Esophagus squamous epithelium (tissue), 5 donors: ENCODE measurements at regions not wholly inside any gene's neighbourhood (a gene's known extent, or its start where the extent isn't known, plus 50 kb on each side); places are given as distances from the start of the nearest gene placed in this dataset.

Experiments used
- DNase-seq: peaks from one replicate; lab custom pipeline; 2025; lab: John Stamatoyannopoulos, UW
- H3K27ac ChIP-seq, 4 donors: fragments of 200-600 bp; sonication (generic); one replicate each; pipeline ENCODE4 v1.5.1; 2016 to 2019; ENCODE audit warnings: mild to moderate bottlenecking in 1 of 4
- H3K27me3 ChIP-seq, 4 donors: fragments of 200-600 bp; sonication (generic); 1 replicate in 3 of 4; 2 replicates in 1 of 4; pipeline versions ENCODE4 v1.5.1 to v1.6.0; 2017 to 2021; ENCODE audit warnings: antibody characterized with exemption in 1 of 4
- H3K36me3 ChIP-seq, 3 donors: fragments of 200-600 bp; sonication (generic); one replicate each; pipeline ENCODE4 v1.5.1; 2016 to 2019
- H3K4me1 ChIP-seq, 3 donors: fragments of 200-600 bp; sonication (generic); one replicate each; pipeline ENCODE4 v1.5.1; 2017 to 2019
- H3K4me3 ChIP-seq, 4 donors: fragments of 200-600 bp; sonication (generic); 1 replicate in 3 of 4; 2 replicates in 1 of 4; pipeline ENCODE4 v1.5.1; 2016 to 2019; ENCODE audit warnings: mild to moderate bottlenecking in 2 of 4, moderate library complexity in 1 of 4
- H3K9me3 ChIP-seq, 3 donors: fragments of 200-600 bp; sonication (generic); one replicate each; pipeline ENCODE4 v1.5.1; 2016 to 2019
- POLR2A ChIP-seq, 4 donors: fragments of 450-650 bp; IDR thresholded peaks; one replicate each; pipeline ENCODE4 v1.6.1; 2017; ENCODE audit warnings: antibody characterized with exemption in 4 of 4, mild to moderate bottlenecking in 4 of 4, moderate library complexity in 3 of 4
- WGBS, 2 donors: methylation state at CpG; one replicate each; pipeline ENCODE4 v1.1.5; 2018; 5-methylcytosine and 5-hydroxymethylcytosine counted together
- intact Hi-C: fragments of 100-400 bp; cut with DNase I; formaldehyde crosslinking; loops from one replicate; pipeline ENCODE4 v1.15.0; 2022
- TF ChIP-seq, protein P1 (sequence below), 6 experiments: fragments of 450-650 bp in 4 of 6; fragments of 200-600 bp in 2 of 6; sonication (generic) in 2 of 6; IDR thresholded peaks; one replicate each; pipeline ENCODE4 v1.5.1; 2016 to 2019; ENCODE audit warnings: antibody characterized with exemption in 6 of 6, mild to moderate bottlenecking in 4 of 6, moderate library complexity in 4 of 6
- donor health status: DM: yes; HTN: yes; CAD: no.

- no peak overlapping the region for H3K4me3 ChIP-seq
- DNase-seq: no peak
- peaks cover 0 to 55% (median 0%) of the 10 kb centered on the region in 4 donors for H3K27me3 ChIP-seq
- no peaks in the 10 kb centered on the region for H3K9me3 ChIP-seq
- no peaks in the 10 kb centered on the region for H3K4me1 ChIP-seq
- H3K36me3 ChIP-seq: no peaks in the 10 kb centered on the region
- TF ChIP-seq, protein P1, sequence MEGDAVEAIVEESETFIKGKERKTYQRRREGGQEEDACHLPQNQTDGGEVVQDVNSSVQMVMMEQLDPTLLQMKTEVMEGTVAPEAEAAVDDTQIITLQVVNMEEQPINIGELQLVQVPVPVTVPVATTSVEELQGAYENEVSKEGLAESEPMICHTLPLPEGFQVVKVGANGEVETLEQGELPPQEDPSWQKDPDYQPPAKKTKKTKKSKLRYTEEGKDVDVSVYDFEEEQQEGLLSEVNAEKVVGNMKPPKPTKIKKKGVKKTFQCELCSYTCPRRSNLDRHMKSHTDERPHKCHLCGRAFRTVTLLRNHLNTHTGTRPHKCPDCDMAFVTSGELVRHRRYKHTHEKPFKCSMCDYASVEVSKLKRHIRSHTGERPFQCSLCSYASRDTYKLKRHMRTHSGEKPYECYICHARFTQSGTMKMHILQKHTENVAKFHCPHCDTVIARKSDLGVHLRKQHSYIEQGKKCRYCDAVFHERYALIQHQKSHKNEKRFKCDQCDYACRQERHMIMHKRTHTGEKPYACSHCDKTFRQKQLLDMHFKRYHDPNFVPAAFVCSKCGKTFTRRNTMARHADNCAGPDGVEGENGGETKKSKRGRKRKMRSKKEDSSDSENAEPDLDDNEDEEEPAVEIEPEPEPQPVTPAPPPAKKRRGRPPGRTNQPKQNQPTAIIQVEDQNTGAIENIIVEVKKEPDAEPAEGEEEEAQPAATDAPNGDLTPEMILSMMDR (IDR thresholded peaks at IDR 0.05): no peak
- no peak for TF ChIP-seq POLR2A (IDR thresholded peaks at IDR 0.05)
- 27 to 33% methylated on average over 6 to 8 of the region's 12 CpGs for WGBS, 2 donors
- H3K27ac ChIP-seq: no peak overlapping the region
- intact Hi-C loops: no loop called here
These were observed 209.2 kb upstream of the GRIK3 start for GRCh38 chr1:37243368-37244082.

GRCh38 chr1:37244083-37244480 lies 209.8 kb upstream of the GRIK3 start:
- WGBS, 2 donors: 65 to 80% methylated on average over 1 to 4 of the region's 6 CpGs
- Histone ChIP-seq H3K36me3 (no peaks in the 10 kb centered on the region), H3K27ac (no peak overlapping the region), H3K27me3 (peaks cover 0 to 53% (median 0%) of the 10 kb centered on the region in 4 donors), H3K4me3 (no peak overlapping the region), H3K9me3 (no peaks in the 10 kb centered on the region), H3K4me1 (no peaks in the 10 kb centered on the region)
- intact Hi-C loops: no loop called here
- DNase-seq: no peak
- TF ChIP-seq, protein P1 (IDR thresholded peaks at IDR 0.05): no peak

DNA sequence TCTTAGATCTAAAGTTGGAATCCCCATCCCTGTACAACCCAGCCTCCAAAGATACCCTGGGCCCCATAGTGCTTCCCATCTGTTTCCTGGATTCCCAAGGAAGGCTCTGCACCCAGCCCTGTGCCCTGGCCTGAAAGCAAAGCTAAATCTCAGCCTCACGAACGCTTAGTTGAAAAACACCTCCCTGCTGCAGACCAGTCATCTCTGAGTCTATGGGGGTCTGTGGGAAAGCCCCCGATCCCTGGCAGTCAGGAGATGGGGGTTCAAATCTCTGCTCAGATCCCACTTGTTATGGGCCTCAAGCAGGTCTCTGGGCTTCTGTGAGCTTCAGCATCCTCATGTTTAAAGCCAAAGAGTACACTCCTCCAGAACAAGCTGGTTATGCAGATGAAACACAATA lies 210.5 kb upstream of the GRIK3 start:
- no peak for DNase-seq
- peaks cover 0 to 52% (median 0%) of the 10 kb centered on the region in 4 donors for H3K27me3 ChIP-seq
- no peak overlapping the region for H3K4me3 ChIP-seq
- TF ChIP-seq POLR2A (IDR thresholded peaks at IDR 0.05): no peak
- TF ChIP-seq, protein P1 (IDR thresholded peaks at IDR 0.05): no peak
- no peaks in the 10 kb centered on the region for H3K4me1 ChIP-seq
- no peaks in the 10 kb centered on the region for H3K36me3 ChIP-seq
- no CpG with 5 or more reads among the region's 3 CpGs for WGBS, 2 donors
- H3K27ac ChIP-seq: no peak overlapping the region
- intact Hi-C loops: no loop called here
- no peaks in the 10 kb centered on the region for H3K9me3 ChIP-seq

GRCh38 chr1:37246631-37247030 lies 212.3 kb upstream of the GRIK3 start:
- intact Hi-C loops: no loop called here
- WGBS, 2 donors: 17 to 49% methylated on average over 3 to 6 of the region's 6 CpGs
- Histone ChIP-seq H3K27me3 (peaks cover 0 to 35% (median 0%) of the 10 kb centered on the region in 4 donors), H3K4me3 (no peak overlapping the region), H3K27ac (no peak overlapping the region), H3K9me3 (no peaks in the 10 kb centered on the region), H3K4me1 (no peaks in the 10 kb centered on the region), H3K36me3 (no peaks in the 10 kb centered on the region)
- no peak for DNase-seq
- TF ChIP-seq POLR2A (IDR thresholded peaks at IDR 0.05): no peak
- TF ChIP-seq, protein P1 (IDR thresholded peaks at IDR 0.05): no peak

DNA sequence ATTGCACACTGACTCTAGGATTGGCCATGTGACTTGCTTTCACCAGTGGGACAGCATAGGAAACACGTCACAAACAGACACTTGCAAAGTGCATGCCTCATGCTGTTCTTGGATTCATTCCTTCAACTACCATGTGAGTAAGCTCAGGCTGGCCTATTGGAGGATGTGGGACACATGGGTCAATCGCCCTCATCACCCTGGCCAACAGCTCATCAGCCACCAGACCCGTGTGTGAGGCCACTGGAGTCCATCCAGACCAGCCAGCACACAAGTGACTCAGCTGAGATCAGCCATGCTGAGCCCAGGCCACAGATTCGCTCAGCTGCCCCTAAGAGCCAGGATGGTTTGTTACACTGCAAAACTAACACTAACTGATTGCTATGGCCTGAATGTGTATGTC lies 216.1 kb upstream of the GRIK3 start:
- Histone ChIP-seq H3K36me3 (no peaks in the 10 kb centered on the region), H3K9me3 (no peaks in the 10 kb centered on the region), H3K27me3 (peaks cover 0 to 45% (median 3%) of the 10 kb centered on the region in 4 donors), H3K4me1 (no peaks in the 10 kb centered on the region), H3K27ac (no peak overlapping the region), H3K4me3 (no peak overlapping the region)
- WGBS, 2 donors: 50 to 60% methylated on average over 2 of the region's 4 CpGs
- intact Hi-C loops: no loop called here
- TF ChIP-seq, protein P1 (IDR thresholded peaks at IDR 0.05): no peak
- no peak for TF ChIP-seq POLR2A (IDR thresholded peaks at IDR 0.05)
- no peak for DNase-seq
